KMS-11 (cell line): ENCODE measurements at regions not wholly inside any gene's neighbourhood (a gene's known extent, or its start where the extent isn't known, plus 50 kb on each side); places are given as distances from the start of the nearest gene placed in this dataset.

Experiments used
- H2AFZ ChIP-seq: fragments of 200-600 bp; sonication (generic); 2 replicates; pipeline ENCODE4 v1.6.1; 2016; ENCODE audit warnings: antibody characterized with exemption, mixed run types, low read depth
- H3K27ac ChIP-seq: fragments of 200-600 bp; sonication (generic); 2 replicates; pipeline ENCODE4 v1.6.1; 2016; ENCODE audit warnings: mild to moderate bottlenecking, mixed run types
- H3K27me3 ChIP-seq: fragments of 200-600 bp; sonication (generic); 2 replicates; pipeline ENCODE4 v1.6.1; 2017; ENCODE audit warnings: mild to moderate bottlenecking, low read depth, mixed run types, moderate library complexity; ENCODE audit not compliant: insufficient read depth
- H3K36me3 ChIP-seq: fragments of 200-600 bp; sonication (generic); 2 replicates; pipeline ENCODE4 v1.6.1; 2017; ENCODE audit warnings: mild to moderate bottlenecking, mixed run types; ENCODE audit not compliant: insufficient read depth
- H3K4me1 ChIP-seq: fragments of 200-600 bp; sonication (generic); 2 replicates; pipeline ENCODE4 v1.6.1; 2016; ENCODE audit warnings: mild to moderate bottlenecking, low read depth, mixed run types; ENCODE audit not compliant: poor library complexity, severe bottlenecking
- H3K4me2 ChIP-seq: fragments of 200-600 bp; sonication (generic); 2 replicates; pipeline ENCODE4 v1.7.0; 2016; ENCODE audit warnings: mild to moderate bottlenecking, mixed run types
- H3K4me3 ChIP-seq: fragments of 200-600 bp; sonication (generic); IDR thresholded peaks from 2 replicates; pipeline ENCODE4 v1.6.1; 2017; ENCODE audit warnings: low read depth, low read length, mixed read lengths; ENCODE audit not compliant: insufficient read depth
- H3K79me2 ChIP-seq: fragments of 200-600 bp; sonication (generic); 2 replicates; pipeline ENCODE4 v1.6.1; 2016; ENCODE audit warnings: low read depth, mixed run types; ENCODE audit not compliant: insufficient read depth
- H3K9ac ChIP-seq: fragments of 200-600 bp; sonication (generic); 2 replicates; pipeline ENCODE4 v1.6.1; 2016; ENCODE audit warnings: mild to moderate bottlenecking, mixed run types
- H4K20me1 ChIP-seq: fragments of 200-600 bp; sonication (generic); 2 replicates; pipeline ENCODE4 v1.6.1; 2016; ENCODE audit warnings: mild to moderate bottlenecking, mixed run types; ENCODE audit not compliant: insufficient read depth
- TF ChIP-seq, protein P1 (sequence below): fragments of 200-600 bp; sonication (generic); conservative IDR thresholded peaks from 2 replicates; pipeline ENCODE4 v1.6.1; 2017; ENCODE audit warnings: low read depth, mild to moderate bottlenecking, antibody characterized with exemption, low read length, moderate library complexity, mixed read lengths

DNA sequence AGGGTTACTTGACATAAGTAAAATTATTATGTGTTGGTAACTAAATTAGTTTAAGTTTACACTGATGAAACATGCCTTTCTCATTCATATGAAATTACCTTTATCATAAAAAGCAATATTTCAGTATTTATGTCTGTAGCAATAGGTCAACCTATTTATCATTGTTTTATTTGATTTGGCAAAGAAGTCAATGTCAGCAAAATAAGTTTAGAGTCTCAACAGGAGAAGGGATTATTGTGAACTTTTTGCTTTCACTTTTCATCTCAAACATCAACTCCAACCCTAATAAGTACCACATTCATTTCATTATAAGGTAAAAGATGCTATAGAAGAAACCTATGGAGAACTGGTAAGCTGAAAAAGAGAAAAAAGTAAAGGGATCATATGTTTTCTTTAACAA lies 1015.4 kb upstream of the ADGRL4 start:
- Histone ChIP-seq H3K4me3 (no peak overlapping the region), H3K27me3 (no peaks in the 10 kb centered on the region), H4K20me1 (no peaks in the 10 kb centered on the region), H3K79me2 (no peaks in the 10 kb centered on the region), H2AFZ (no peak overlapping the region), H3K36me3 (no peaks in the 10 kb centered on the region), H3K9ac (no peak overlapping the region), H3K27ac (no peak overlapping the region), H3K4me2 (no peak overlapping the region), H3K4me1 (no peaks in the 10 kb centered on the region)
- TF ChIP-seq, protein P1, sequence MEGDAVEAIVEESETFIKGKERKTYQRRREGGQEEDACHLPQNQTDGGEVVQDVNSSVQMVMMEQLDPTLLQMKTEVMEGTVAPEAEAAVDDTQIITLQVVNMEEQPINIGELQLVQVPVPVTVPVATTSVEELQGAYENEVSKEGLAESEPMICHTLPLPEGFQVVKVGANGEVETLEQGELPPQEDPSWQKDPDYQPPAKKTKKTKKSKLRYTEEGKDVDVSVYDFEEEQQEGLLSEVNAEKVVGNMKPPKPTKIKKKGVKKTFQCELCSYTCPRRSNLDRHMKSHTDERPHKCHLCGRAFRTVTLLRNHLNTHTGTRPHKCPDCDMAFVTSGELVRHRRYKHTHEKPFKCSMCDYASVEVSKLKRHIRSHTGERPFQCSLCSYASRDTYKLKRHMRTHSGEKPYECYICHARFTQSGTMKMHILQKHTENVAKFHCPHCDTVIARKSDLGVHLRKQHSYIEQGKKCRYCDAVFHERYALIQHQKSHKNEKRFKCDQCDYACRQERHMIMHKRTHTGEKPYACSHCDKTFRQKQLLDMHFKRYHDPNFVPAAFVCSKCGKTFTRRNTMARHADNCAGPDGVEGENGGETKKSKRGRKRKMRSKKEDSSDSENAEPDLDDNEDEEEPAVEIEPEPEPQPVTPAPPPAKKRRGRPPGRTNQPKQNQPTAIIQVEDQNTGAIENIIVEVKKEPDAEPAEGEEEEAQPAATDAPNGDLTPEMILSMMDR = no peak

DNA sequence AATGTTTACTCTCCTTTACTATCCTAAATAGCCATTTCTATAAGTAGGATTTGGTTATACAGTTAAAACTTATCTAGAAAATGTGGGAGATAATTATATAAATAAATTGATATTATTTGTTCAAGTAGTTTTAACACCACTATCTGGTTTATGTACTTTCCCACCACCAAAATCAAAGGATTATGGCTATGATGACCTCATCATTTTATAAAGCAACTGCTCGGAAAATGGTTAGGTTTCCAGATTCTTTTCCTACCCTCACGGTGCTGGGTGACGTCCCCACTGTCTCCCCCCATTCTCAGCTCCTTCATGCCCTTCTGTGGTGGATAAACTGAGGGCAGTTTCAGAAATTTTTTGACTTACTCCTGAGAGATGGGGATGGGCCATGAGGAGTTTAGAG lies 1011.8 kb upstream of the ADGRL4 start:
- Histone ChIP-seq H3K4me1 (no peaks in the 10 kb centered on the region), H3K79me2 (no peaks in the 10 kb centered on the region), H4K20me1 (no peaks in the 10 kb centered on the region), H3K27me3 (no peaks in the 10 kb centered on the region), H2AFZ (no peak overlapping the region), H3K4me3 (no peak overlapping the region), H3K9ac (no peak overlapping the region), H3K36me3 (no peaks in the 10 kb centered on the region), H3K27ac (no peak overlapping the region), H3K4me2 (no peak overlapping the region)
- TF ChIP-seq, protein P1 = no peak

DNA sequence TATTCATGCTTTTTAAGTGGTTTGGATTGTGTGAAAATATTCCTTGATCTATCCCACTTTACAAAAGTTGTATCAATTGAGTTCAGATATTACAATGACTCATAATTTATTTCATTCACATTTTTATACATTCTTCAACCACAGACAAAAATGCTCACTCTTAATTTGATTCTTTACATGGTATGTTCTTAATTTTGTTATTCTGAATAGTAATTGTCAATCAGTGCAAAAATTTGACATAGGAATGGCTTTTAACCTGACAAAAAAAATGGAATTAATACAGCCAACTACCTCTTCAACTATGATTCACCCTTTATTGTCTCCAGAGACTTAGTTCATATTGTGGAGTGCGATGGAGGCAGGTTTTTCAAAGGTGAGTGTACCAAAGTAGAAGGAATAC lies 1002.4 kb upstream of the ADGRL4 start:
- Histone ChIP-seq H3K79me2 (no peaks in the 10 kb centered on the region), H3K27me3 (no peaks in the 10 kb centered on the region), H3K27ac (no peak overlapping the region), H2AFZ (no peak overlapping the region), H3K9ac (no peak overlapping the region), H3K4me3 (no peak overlapping the region), H3K4me1 (no peaks in the 10 kb centered on the region), H3K4me2 (no peak overlapping the region), H4K20me1 (no peaks in the 10 kb centered on the region), H3K36me3 (no peaks in the 10 kb centered on the region)
- TF ChIP-seq, protein P1 = no peak

DNA sequence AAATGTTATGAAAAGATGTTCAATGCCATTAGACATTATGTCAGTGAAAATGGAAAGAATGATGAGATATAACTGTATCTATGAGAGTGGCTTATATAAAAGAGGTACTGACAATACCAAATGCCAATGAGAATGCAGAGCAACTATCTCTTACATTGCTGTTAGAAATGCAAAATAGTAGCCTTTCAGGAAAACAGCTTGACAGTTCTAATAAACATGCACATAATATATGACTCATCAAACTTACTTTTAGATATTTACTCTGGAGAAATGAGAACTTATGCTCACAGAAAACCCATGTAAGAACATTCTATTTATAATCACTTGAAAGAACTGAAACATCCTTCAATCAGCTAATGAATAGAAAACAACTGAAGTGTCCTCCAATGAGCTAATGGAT lies 996.7 kb upstream of the ADGRL4 start:
- no peaks in the 10 kb centered on the region for H4K20me1 ChIP-seq
- H3K9ac ChIP-seq = no peak overlapping the region
- TF ChIP-seq, protein P1 = no peak
- no peak overlapping the region for H3K4me2 ChIP-seq
- no peaks in the 10 kb centered on the region for H3K4me1 ChIP-seq
- H3K36me3 ChIP-seq = no peaks in the 10 kb centered on the region
- H3K4me3 ChIP-seq = no peak overlapping the region
- H2AFZ ChIP-seq = no peak overlapping the region
- no peaks in the 10 kb centered on the region for H3K79me2 ChIP-seq
- H3K27me3 ChIP-seq = no peaks in the 10 kb centered on the region
- no peak overlapping the region for H3K27ac ChIP-seq

DNA sequence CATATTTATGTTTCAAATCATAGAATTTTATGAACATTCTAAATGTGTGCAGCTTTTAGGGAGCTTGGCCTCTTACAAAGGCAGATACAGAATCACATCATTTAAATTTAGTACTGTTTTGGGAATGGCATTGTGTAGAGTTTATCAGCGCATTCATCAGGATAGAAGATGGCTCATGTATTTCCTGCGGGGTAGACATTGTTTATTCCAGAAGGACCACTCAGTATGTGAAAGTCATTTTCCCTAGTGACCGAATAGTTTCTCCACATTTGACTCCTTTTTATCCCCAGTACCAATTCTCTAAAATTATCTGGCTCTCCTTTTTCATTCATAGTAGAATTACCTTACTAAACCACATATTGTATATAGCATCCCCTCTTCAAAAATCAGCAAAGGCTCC lies 981.9 kb upstream of the ADGRL4 start:
- TF ChIP-seq, protein P1 = no peak
- Histone ChIP-seq H3K9ac (no peak overlapping the region), H3K27me3 (no peaks in the 10 kb centered on the region), H2AFZ (no peak overlapping the region), H3K27ac (no peak overlapping the region), H3K79me2 (no peaks in the 10 kb centered on the region), H4K20me1 (no peaks in the 10 kb centered on the region), H3K4me1 (no peaks in the 10 kb centered on the region), H3K36me3 (no peaks in the 10 kb centered on the region), H3K4me3 (no peak overlapping the region), H3K4me2 (no peak overlapping the region)
